Activated T-helper 1 cell treated with anti-CD3 and anti-CD28 coated beads, Interleukin-2, amount 50 U/mL, for 16 hours (primary cell): ENCODE measurements at regions not wholly inside any gene's neighbourhood (a gene's known extent, or its start where the extent isn't known, plus 50 kb on each side); places are given as distances from the start of the nearest gene placed in this dataset.

ENCODE experiments used
- DNase-seq, 2 donors: peaks; one replicate each; pipeline ENCODE4 v3.0.0-alpha.2; 2020; ENCODE audit warnings: low read depth in 1 of 2, low spot score in 1 of 2

DNA sequence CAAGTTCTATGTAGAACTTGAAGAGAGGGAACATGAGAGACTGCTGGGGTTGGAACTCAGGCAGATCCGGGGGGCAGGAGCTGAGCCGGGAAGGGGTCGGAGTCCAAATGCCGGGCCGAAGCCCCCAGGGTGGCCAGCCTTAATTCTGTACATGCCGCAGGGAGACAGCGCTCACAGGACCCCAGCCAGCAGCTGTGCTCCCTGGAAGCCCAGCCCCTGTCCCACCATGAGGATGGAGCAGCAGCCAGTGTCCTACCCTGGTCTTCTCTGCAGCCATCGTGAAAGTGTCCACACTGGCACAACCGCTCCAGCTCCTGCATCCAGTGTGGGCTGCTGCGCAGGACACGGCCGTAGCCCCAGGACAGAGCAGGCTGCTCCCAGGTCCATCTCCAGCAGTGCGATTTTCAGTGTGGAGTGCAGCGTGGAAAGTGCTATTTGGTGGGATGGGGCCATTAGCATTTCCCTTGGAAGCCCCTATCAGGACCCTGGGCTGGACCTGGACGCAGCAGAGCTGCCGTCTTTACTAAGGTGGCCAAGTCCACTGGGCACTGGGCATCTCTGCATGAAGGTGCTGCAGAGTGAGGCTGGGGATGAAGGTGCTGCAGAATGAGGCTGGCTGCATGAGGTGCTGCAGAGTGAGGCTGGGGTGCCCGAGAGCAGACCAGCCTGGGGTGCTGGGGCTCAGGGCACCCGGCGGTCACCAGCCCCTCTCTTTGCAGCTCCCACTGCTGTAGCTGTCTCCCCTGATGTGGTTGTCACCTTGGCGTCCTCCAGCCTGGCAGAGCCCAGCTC is 737.4 kb downstream of the BRD1 start:
- no peak for DNase-seq

DNA sequence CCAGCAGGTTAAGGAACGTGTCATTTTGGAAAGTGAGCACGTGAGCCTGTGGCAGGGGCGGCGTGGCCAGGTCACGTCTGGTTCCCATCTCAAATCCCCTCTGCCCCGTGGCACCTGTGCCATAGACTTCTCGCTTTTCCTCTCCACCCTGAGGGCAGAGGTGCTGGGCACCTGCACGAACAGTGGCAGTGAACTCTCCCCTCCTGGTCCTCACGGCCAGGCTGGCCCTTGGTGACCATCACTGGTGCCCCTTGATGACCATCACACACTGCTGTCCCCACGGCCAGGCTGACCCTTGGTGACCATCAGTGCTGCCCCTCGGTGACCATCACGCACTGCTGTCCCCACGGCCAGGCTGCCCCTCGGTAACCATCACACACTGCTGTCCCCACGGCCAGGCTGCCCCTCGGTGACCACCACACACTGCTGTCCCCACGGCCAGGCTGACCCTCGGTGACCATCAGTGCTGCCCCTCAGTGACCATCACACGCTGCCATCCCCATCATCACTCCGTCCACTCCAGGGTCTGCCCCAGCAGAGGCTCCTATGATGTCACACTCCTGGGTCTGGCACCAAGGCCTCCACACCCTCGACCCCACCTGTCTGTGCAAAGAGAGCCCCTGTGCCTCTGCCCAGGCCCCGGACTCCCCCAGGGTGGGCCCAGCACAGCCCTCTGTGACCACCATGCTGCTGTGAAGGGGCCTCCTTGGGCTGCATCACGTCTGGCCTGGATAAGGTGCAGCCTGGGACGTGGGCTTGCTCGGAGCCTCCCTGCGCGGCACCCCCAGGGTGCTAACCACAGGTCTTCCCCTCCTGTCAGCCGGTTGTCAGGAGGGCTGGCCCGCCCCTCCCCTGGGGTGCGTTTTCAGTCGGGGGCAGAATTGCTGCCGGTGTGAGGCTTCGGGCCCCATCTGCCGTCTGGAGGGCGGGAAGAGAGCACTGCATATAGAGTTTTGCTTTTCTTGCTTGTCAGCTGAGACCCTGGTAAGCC is 738.6 kb downstream of the BRD1 start:
- DNase-seq = no peak

DNA sequence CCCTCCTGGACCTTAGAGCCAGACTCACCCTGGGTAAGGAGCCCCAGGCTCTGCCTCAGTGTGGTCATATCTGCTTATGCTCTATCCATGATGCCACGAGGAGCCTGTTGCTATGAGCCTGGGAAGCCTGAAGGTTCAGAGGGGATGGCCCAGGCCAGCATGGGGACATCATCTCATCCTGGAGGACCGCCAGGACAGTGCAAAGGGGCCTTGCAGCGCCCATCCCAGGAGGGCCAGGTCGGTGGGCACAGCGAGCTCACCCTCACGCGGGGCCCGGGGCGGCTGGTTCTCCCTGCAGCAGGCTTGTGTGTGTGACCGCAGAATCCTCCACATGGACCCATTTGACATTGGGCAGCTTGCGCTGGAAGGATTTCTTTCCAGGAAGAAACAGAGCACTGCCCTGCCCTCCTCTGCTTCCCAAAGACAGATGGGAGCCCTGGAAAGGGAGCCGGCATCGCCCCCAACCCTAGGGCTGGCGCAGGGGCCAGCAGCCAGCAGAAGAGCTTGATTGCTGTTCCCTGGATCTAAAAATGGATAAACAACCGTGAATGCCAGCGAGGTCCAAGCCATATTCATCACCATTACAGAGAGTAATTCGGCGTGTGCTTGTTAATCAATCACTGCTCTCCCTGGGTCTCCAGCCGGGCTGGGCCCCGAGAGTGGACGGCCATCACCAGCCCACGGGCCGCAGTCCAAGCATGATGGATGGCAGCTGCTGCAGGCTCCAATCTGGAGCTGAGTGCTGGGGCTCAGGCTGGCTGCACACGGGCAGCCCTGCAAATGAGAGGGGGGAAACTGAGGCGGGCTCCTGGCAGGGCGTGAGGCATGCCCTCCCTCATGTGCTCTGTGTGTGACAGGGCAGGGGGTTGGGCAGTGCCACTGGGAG is 739.7 kb downstream of the BRD1 start:
- DNase-seq = no peak

DNA sequence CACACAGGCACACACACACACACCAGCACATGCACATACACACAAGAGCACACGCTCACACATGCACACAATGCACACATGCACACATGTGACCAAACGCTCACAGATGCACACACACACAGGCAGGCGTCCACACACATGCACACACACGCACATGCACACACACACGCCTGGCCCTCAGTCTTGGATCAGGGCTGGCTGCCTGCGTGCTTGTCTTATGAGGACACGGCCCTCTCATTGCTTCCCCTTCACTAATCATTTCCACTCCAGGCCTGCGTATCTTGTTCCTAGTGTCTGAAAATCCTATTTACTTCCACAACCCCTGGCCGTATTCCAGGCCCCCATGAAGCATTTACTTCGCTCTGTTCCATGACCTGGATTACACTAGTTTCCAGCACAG is 740.5 kb downstream of the BRD1 start:
- DNase-seq = no peak

DNA sequence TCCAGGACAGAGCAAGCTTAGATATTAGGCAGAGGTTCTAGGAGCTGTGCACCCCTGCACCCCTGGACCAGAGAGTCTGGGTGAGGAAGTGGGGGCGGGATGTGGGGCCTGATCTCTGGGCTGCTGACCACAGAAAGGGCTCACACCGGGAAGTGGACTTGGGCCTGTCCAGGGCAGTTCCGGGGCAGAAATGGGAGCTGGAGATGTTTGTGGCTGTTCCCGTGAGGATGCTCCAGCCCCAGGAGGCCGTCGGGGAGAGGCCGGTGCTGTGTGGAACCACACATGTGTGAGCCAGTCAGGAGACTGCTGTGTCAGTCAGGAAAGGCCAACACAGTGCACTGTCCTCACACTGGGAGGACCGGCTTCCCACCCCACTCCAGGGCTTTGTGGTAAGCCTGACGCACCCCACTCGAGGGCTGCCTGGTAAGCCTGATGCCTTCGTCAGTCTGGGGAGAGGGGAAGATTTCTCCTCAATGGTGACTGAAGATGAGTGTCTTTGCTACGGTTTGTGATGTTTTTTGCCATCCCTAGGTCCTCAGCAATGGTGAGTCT is 741.0 kb downstream of the BRD1 start:
- DNase-seq = no peak

DNA sequence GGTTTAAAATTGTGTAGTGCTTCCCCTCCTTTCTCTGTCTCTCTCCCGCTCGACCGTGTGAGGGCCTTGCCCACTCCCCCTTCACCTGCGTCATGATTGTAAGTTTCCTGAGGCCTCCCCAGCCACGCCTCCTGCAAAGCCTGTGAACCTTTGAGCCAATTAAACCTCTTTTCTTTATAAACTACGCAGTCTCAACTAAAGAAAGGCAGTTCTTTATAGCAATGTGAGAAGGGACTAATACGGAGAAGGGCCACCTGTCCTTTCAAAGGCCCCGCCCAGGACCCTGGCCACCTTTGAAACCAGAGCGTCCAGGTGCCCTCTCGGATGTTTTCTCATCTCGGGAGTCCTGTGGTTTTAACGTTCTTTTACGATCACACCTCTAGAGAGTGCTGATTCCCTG is 741.5 kb downstream of the BRD1 start:
- DNase-seq = no peak

DNA sequence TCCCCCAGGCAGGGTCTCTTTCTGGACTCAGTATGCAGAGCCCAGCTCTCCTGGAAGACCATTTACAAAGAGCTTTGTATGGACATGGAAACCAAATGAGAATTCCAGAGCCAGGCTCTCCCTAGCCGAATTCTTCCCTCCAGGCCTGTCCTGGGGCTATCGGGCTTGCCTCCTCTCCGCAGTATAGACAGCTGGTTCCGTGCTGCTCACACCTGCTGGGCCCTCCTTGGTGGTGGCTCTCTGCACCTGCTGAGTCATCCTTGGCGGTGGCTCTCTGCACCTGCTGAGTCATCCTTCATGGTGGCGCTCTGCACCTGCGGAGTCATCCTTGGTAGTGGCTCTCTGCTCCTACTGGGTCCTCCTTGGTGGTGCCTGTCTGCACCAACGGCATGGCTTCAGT is 743.5 kb downstream of the BRD1 start:
- DNase-seq = no peak

DNA sequence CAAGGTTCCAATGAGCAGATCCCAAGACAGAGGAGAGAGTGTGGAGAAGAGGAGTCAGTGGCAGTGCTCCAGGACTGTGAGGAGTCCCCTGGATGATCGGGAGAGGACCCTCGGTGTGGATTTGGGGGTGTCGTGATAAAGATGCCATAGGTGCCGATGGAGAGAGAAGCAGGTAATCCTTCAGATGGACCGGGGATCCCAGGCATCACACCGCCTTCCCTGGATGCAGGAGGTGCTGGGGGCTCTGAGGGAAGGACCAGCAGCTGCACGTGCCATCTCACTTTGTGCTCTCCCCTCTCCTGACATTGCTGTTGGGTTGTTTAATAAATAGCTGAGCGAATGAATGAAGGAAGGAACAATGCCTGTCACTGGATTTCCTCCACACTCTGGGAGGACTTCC is 744.1 kb downstream of the BRD1 start:
- DNase-seq = no peak

DNA sequence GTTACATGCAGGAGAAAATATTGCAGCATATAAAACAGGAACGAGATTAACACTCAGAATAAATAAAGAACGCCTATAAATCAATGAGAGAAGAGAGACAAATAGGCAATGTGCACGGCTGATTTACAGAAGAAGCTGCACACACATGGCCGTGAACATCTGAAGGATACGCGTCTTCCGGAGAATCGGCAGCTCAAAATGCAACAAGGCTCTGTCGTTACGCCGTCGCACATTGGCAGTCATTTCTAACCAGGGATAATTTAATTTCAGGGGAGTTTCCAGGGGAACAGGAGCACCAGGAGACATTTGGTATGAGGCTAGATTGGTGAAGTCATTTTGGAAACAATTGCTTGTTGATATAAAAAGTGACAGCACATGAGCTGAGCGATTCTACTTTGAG is 745.2 kb downstream of the BRD1 start:
- no peak for DNase-seq

DNA sequence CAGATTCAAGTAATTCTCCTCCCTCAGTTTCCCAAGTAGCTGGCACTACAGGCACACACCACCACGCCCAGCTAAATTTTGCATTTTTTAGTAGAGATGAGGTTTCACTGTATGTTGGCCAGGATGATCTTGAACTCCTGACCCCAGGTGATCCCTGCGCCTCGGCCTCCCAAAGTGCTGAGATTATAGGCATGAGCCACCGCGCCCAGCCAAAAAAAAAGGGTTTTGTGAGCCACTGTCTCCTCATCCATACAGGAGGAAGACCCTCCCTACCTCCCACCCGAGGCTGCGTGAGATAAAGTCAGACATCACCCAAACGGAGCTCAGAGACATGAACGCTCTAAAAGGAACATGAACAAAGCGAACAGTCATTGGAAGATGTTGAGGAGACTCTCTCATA is 745.7 kb downstream of the BRD1 start:
- no peak for DNase-seq

DNA sequence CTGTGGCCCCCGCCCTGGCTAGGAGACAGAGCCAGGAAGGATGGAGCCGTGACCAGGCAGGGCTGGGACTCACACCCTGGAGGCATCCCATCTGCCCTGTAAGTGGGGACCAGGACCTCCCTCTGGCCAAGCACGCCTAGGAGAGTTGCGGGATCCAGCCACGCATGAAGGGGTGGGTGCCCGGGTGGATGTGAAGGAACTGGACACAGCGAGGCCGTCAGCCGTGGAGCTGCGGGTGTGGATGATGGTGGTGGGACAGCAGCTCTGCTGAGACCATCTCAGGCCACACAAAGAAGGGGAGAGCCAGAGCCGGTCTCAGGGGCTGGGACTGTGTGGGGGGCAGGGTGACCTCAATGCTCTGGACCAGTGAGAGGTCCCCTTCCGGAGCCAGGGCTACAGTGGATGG is 746.4 kb downstream of the BRD1 start:
- DNase-seq = no peak

DNA sequence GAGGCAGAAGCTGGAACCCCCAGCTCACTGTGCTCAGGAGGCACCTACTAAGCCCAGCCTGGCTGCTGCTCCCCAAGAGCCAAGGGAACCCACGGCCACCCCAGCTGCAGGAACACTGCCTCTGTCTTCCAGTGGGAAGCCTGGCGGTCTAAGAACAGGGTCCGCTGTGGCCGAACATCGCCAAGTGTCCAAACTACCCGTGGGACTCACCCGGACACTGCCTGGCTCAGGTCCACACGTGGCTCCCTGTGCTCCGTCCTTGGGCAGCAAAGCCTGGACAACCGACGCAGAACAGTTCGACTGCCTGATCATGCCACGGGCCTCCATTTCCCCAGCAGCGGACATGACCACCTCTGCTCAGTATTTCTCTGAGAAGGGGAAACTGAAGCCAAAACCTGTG is 747.0 kb downstream of the BRD1 start:
- no peak for DNase-seq

DNA sequence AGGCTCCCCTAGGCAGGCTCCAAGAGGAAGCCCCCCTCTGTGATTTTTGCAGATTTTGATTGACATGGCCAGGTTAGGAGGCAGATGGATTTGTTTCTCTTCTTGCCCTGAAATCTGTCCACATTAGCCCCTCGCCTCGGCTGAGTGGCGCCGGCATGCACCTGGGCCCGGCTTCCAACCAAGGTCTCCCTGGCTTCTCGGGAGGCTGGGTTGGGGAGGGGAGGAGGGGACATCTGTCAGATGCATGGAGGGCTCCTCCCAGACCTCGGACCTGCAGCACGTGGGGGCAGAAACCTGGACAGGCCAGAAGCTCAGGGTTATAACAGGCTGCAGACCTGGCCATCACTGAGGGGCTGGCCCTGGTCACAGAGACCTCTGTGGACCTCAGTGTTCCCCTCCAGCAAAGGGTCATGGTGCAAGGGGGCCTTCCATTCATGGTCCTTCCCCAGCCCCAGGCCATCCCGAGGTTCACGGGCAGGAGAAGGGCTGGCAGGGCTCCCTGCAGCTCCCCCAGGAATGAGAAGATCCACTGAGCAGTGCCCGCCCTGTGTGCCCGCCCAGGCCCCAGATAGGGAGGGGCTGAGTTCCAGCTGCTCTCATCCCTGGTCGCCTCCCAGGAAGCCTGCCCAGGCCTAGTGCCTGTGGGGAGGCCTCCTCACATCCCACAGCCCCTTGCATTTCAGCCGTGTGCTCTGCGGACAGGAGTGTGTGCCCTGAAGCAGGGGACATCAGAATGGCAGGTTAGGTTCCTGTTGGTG is 747.8 kb downstream of the BRD1 start:
- no peak for DNase-seq

DNA sequence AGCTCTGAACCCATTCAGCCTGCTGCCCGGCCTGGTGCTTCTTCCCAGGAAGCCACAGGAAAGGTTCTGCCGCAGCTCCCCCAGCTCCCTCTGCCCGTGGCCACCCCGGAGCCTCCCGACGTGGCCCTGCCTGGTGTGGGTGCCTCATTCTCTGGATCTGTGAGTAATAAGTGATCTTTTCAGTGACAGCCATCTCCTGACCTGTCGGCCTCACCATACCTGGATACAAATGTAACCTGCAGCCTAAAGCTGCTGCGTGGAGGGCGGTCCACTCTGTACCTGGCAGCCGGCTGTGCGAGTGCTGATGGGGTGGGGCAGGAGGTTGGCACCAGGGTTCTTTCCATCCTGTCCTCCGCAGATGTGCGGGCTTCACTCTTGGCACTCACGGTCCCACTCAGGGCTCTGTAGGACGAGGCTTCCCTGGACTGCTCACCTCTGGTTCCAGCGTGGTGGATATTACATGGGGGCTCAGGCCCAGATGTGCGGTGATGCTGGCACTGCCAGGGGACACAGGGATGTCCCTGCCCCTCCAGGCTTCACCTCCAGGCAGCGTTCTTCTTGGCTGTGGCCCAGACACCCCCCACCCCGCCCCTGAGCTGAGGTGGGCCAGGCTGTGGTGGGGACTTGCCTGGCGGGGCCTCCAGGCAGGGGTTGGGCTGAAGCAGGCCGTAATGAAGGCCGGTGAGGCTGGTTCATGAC is 748.5 kb downstream of the BRD1 start:
- no peak for DNase-seq

DNA sequence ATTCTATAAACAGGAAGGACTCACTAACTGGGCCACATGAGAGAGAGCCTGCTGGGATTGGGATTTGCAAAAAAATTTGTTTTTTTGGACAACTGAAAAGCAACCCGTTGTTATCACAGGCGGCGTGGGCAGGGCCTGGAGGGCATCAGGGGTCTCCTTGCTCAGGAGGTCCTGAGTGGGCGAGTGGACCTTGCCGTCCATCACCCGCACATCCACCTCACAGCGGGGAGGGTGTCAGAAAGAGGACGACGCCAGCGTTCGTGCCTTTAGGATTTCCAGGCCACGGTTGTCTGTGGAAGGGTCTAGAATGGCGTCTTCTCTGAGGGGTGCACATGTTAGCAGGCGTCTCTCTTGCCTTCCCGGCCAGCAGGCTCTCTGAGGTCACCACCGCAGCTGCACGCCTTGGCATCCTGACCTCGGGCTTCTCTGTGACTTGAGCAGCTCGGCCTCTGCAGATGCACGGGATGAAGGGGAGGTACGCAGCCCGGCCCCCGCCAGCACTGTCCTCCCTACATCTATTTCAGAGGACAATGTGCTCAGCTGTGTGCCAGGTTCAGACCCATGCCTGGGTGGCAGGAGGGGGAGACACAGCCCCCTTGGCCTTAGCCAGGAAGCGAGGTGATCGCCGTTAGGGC is 749.5 kb downstream of the BRD1 start:
- no peak for DNase-seq

DNA sequence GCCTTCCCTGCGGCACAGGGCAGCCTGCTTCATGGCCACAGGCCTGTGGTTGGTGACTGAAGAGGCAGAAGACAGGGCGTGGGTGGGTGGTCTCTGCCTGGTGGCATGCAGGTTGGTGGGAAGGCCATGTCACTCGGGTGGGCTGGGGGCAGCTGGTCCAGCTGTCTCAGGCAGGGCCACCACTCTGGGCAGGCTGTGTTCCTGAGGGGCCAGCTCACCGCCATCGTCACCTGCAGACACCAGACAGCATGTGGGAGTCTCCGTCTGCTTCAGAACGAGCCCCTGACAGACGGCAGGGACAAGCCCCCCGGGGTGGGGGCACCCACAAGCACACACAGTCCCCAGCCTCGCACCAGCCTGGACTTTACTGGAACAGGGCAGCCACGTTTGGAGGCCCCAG is 750.1 kb downstream of the BRD1 start:
- no peak for DNase-seq

DNA sequence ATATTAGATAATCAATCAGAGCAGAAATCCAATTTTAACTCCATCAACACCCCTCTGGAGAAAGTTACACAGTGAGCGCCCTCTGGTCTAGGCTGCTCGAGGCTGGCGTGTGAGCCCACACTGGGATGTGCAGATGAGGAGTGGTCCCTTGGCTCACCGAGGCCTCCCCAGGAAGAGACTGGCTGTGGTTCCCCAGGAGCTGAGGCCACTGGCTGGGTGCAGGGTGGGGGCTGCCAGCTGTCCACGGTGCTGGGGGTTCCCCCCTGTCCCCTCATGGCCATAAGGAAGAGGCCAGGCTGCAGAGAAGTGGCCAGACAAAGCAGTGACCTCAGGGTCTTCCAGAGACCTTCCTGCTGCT is 750.7 kb downstream of the BRD1 start:
- DNase-seq = no peak

DNA sequence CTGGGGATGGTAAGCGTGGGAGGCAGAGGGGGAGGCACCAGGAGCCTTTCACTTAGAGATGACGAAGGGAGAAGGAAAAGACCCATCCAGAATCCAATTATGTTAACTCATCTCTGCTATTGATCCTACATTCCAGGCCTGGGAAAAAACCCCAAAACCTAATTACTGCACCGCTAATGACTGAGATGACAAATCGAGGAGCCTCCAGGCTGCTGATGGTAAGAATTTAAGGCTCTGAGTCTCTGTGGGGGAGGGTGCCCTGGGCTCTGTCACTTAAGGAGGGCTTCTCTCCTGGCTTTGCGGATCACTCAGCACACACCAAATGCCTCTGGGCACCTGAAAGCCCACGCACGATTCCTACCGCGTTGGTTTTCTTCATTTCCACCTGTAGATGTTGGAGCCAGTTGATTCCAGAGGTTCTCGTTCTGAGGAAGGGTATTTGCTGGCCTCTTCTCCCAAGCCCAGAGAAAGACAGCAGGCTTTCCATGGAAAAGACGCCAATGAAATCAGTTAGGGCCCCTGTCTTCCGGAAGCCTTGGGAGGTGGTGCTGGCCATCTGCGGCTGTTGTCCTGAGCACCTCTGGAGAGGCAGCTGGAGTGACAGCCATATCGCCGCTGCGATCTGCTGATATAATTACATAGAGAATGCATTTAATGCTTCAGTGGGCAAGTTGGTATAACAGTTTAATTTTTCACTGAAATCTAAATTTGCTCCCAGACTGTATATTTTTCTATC is 751.2 kb downstream of the BRD1 start:
- DNase-seq = no peak

DNA sequence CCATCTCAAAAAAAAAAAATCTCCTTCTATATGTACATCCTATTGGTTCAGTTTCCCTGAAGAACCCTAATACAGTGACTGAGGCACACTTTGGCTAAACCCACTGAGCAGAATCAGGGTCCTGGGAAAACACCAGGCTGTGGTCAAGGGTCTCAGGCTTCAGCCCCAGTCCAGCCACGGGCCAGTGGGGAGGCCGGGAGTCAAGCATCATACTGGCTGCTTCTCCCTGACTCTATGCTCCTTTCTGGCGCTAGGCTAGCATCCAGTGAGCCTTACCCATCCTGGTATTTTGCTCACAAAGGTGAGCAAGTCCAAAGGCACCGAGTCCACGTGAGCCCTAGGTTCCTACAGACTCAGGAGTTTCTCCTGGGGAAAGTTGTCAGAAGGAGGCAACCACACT is 752.5 kb downstream of the BRD1 start:
- DNase-seq = no peak
